ENCODE measurements at regions not wholly inside any gene's neighbourhood (a gene's known extent, or its start where the extent isn't known, plus 50 kb on each side); places are given as distances from the start of the nearest gene placed in this dataset.

GRCh38 chr14:106309423-106309822 is 783.0 kb downstream of the TMEM121 start:
- no peak for ATAC-seq
- TF ChIP-seq, protein P1, sequence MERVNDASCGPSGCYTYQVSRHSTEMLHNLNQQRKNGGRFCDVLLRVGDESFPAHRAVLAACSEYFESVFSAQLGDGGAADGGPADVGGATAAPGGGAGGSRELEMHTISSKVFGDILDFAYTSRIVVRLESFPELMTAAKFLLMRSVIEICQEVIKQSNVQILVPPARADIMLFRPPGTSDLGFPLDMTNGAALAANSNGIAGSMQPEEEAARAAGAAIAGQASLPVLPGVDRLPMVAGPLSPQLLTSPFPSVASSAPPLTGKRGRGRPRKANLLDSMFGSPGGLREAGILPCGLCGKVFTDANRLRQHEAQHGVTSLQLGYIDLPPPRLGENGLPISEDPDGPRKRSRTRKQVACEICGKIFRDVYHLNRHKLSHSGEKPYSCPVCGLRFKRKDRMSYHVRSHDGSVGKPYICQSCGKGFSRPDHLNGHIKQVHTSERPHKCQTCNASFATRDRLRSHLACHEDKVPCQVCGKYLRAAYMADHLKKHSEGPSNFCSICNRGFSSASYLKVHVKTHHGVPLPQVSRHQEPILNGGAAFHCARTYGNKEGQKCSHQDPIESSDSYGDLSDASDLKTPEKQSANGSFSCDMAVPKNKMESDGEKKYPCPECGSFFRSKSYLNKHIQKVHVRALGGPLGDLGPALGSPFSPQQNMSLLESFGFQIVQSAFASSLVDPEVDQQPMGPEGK (CRISPR knock-in tag; IDR thresholded peaks at IDR 0.05; ENCODE audit: borderline replicate concordance): no peak
- TF ChIP-seq RARB (CRISPR knock-in tag; IDR thresholded peaks at IDR 0.05) (no peak), ZNF565 (CRISPR knock-in tag; conservative IDR thresholded peaks at IDR 0.05; ENCODE audit: low read depth) (no peak), ZC3H10 (CRISPR knock-in tag; IDR thresholded peaks at IDR 0.05) (no peak), ISL1 (CRISPR knock-in tag; IDR thresholded peaks at IDR 0.05) (no peak), GLIS3 (CRISPR knock-in tag; IDR thresholded peaks at IDR 0.05) (no peak), SNAI2 (CRISPR knock-in tag; IDR thresholded peaks at IDR 0.05) (no peak), TSHZ2 (CRISPR knock-in tag; IDR thresholded peaks at IDR 0.05) (no peak)
- TF ChIP-seq, protein P2, sequence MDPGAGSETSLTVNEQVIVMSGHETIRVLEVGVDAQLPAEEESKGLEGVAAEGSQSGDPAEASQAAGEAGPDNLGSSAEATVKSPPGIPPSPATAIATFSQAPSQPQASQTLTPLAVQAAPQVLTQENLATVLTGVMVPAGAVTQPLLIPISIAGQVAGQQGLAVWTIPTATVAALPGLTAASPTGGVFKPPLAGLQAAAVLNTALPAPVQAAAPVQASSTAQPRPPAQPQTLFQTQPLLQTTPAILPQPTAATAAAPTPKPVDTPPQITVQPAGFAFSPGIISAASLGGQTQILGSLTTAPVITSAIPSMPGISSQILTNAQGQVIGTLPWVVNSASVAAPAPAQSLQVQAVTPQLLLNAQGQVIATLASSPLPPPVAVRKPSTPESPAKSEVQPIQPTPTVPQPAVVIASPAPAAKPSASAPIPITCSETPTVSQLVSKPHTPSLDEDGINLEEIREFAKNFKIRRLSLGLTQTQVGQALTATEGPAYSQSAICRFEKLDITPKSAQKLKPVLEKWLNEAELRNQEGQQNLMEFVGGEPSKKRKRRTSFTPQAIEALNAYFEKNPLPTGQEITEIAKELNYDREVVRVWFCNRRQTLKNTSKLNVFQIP (CRISPR knock-in tag; IDR thresholded peaks at IDR 0.05; ENCODE audit: borderline replicate concordance, low read depth): no peak

- TF ChIP-seq ARNTL (CRISPR knock-in tag; IDR thresholded peaks at IDR 0.05; ENCODE audit: borderline replicate concordance, low read depth) (no peak), ZC3H10 (CRISPR knock-in tag; IDR thresholded peaks at IDR 0.05) (no peak), ZFP30 (CRISPR knock-in tag; IDR thresholded peaks at IDR 0.05) (no peak), ISL1 (CRISPR knock-in tag; IDR thresholded peaks at IDR 0.05) (no peak), ZNF70 (CRISPR knock-in tag; IDR thresholded peaks at IDR 0.05) (no peak), TOX (CRISPR knock-in tag; IDR thresholded peaks at IDR 0.05; ENCODE audit: borderline replicate concordance) (no peak), RARB (CRISPR knock-in tag; IDR thresholded peaks at IDR 0.05) (no peak), ZNF565 (CRISPR knock-in tag; conservative IDR thresholded peaks at IDR 0.05; ENCODE audit: low read depth) (no peak)
- TF ChIP-seq, protein P1 (CRISPR knock-in tag; IDR thresholded peaks at IDR 0.05; ENCODE audit: borderline replicate concordance): no peak
- no peak for ATAC-seq
These were observed 789.1 kb downstream of the TMEM121 start for GRCh38 chr14:106315436-106315835.

GRCh38 chr14:106317593-106317992 is 791.2 kb downstream of the TMEM121 start:
- no peak for TF ChIP-seq GLIS3 (CRISPR knock-in tag; IDR thresholded peaks at IDR 0.05)
- TF ChIP-seq RARB (CRISPR knock-in tag; IDR thresholded peaks at IDR 0.05): no peak
- TF ChIP-seq ZNF8 (CRISPR knock-in tag; IDR thresholded peaks at IDR 0.05): no peak
- TF ChIP-seq, protein P1 (CRISPR knock-in tag; IDR thresholded peaks at IDR 0.05; ENCODE audit: borderline replicate concordance): no peak
- no peak for TF ChIP-seq ZC3H10 (CRISPR knock-in tag; IDR thresholded peaks at IDR 0.05)
- TF ChIP-seq ZNF70 (CRISPR knock-in tag; IDR thresholded peaks at IDR 0.05): no peak
- no peak for TF ChIP-seq CSDC2 (CRISPR knock-in tag; IDR thresholded peaks at IDR 0.05)
- TF ChIP-seq TSHZ2 (CRISPR knock-in tag; IDR thresholded peaks at IDR 0.05): no peak
- no peak for TF ChIP-seq ZNF565 (CRISPR knock-in tag; conservative IDR thresholded peaks at IDR 0.05; ENCODE audit: low read depth)
- no peak for TF ChIP-seq ISL1 (CRISPR knock-in tag; IDR thresholded peaks at IDR 0.05)
- TF ChIP-seq, protein P3, sequence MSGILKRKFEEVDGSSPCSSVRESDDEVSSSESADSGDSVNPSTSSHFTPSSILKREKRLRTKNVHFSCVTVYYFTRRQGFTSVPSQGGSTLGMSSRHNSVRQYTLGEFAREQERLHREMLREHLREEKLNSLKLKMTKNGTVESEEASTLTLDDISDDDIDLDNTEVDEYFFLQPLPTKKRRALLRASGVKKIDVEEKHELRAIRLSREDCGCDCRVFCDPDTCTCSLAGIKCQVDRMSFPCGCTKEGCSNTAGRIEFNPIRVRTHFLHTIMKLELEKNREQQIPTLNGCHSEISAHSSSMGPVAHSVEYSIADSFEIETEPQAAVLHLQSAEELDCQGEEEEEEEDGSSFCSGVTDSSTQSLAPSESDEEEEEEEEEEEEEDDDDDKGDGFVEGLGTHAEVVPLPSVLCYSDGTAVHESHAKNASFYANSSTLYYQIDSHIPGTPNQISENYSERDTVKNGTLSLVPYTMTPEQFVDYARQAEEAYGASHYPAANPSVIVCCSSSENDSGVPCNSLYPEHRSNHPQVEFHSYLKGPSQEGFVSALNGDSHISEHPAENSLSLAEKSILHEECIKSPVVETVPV (CRISPR knock-in tag; IDR thresholded peaks at IDR 0.05): no peak
- TF ChIP-seq CREB5 (CRISPR knock-in tag; IDR thresholded peaks at IDR 0.05; ENCODE audit: low read depth): no peak
- TF ChIP-seq ZFP30 (CRISPR knock-in tag; IDR thresholded peaks at IDR 0.05): no peak
- ATAC-seq: no peak
